Peyer's patch (tissue), 4 donors: ENCODE measurements at regions not wholly inside any gene's neighbourhood (a gene's known extent, or its start where the extent isn't known, plus 50 kb on each side); places are given as distances from the start of the nearest gene placed in this dataset.
"Not testable (repeated sequence)": the region's sequence is repeated elsewhere in the genome, so short reads cannot be mapped to it uniquely, and the experiment has no call there.

ENCODE experiments used
- DNase-seq, 3 donors: peaks; one replicate each; pipeline ENCODE4 v3.0.0-alpha.2; 2017 to 2019
- H3K27ac ChIP-seq, 4 donors: fragments of 200-600 bp; sonication (generic); one replicate each; pipeline ENCODE4 v1.5.1; 2016 to 2019
- H3K27me3 ChIP-seq, 2 donors: fragments of 200-600 bp; sonication (generic); one replicate each; pipeline ENCODE4 v1.5.1; 2019
- H3K36me3 ChIP-seq, 3 donors: fragments of 200-600 bp; sonication (generic); one replicate each; pipeline ENCODE4 v1.5.1; 2016 to 2019
- H3K4me1 ChIP-seq, 4 donors: fragments of 200-600 bp; sonication (generic); one replicate each; pipeline ENCODE4 v1.5.1; 2016 to 2019
- H3K4me3 ChIP-seq, 4 donors: fragments of 200-600 bp; sonication (generic); 1 replicate in 3 of 4; 2 replicates in 1 of 4; pipeline ENCODE4 v1.5.1; 2016 to 2019; ENCODE audit warnings: mild to moderate bottlenecking in 1 of 4
- H3K9me3 ChIP-seq, 4 donors: fragments of 200-600 bp; sonication (generic); one replicate each; pipeline ENCODE4 v1.5.1; 2016 to 2019; ENCODE audit warnings: mild to moderate bottlenecking in 1 of 4
- CTCF ChIP-seq, 6 experiments: fragments of 450-650 bp in 4 of 6; fragments of 200-600 bp in 2 of 6; sonication (generic) in 1 of 6; IDR thresholded peaks; one replicate each; pipeline ENCODE4 v1.5.1; 2017 to 2019; ENCODE audit warnings: antibody characterized with exemption in 6 of 6, mild to moderate bottlenecking in 3 of 6, moderate library complexity in 1 of 6
- POLR2A ChIP-seq, 2 donors: fragments of 450-650 bp; IDR thresholded peaks; one replicate each; pipeline ENCODE4 v1.5.1; 2017; ENCODE audit warnings: antibody characterized with exemption in 2 of 2, mild to moderate bottlenecking in 2 of 2, moderate library complexity in 2 of 2

- Histone ChIP-seq H3K27me3 (no peaks in the 10 kb centered on the region), H3K4me3 (no peak overlapping the region), H3K36me3 (no peaks in the 10 kb centered on the region), H3K4me1 (no peaks in the 10 kb centered on the region), H3K27ac (no peak overlapping the region), H3K9me3 (peaks cover 0 to 7% (median under 1%) of the 10 kb centered on the region in 4 donors)
- TF ChIP-seq POLR2A (IDR thresholded peaks at IDR 0.05) (no peak), CTCF (IDR thresholded peaks at IDR 0.05) (no peak)
- DNase-seq, result no peak
Observed at GRCh38 chr7:115211171-115211570, 289.3 kb downstream of the MDFIC start.

DNA sequence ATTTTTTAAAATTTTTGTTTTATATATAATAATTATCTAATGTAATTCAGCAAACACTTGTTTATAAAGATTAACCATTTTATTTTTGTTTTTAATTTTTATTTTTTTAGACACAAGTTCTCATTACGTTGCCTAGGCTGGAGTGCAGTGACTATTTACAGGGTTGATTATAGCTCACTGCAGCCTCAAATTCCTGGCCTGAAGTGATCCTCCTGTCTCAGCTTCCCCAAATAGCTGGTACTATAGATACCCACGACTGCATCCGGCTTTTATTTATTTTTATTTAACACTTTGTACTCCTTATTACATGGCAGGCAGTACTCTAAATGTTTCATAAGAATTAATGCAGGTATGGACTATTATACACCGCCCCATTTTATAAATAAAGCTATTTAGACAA is 288.7 kb downstream of the MDFIC start:
- Histone ChIP-seq H3K36me3 (no peaks in the 10 kb centered on the region), H3K4me1 (no peaks in the 10 kb centered on the region), H3K9me3 (peaks cover 0 to 9% (median 3%) of the 10 kb centered on the region in 4 donors), H3K27ac (no peak overlapping the region), H3K27me3 (no peaks in the 10 kb centered on the region), H3K4me3 (no peak overlapping the region)
- no peak for DNase-seq
- no peak for TF ChIP-seq POLR2A (IDR thresholded peaks at IDR 0.05)
- no peak for TF ChIP-seq CTCF (IDR thresholded peaks at IDR 0.05)

GRCh38 chr7:115208710-115209560 is 287.0 kb downstream of the MDFIC start:
- DNase-seq, result no peak
- TF ChIP-seq POLR2A (IDR thresholded peaks at IDR 0.05) (no peak), CTCF (IDR thresholded peaks at IDR 0.05) (no peak)
- H3K27me3 ChIP-seq, result no peaks in the 10 kb centered on the region
- H3K36me3 ChIP-seq, result no peaks in the 10 kb centered on the region
- no peak overlapping the region for H3K27ac ChIP-seq
- H3K4me3 ChIP-seq, result no peak overlapping the region
- H3K9me3 ChIP-seq, result peaks cover 0 to 9% (median 3%) of the 10 kb centered on the region in 4 donors
- no peaks in the 10 kb centered on the region for H3K4me1 ChIP-seq

GRCh38 chr7:115206374-115206773 is 284.5 kb downstream of the MDFIC start:
- H3K4me1 ChIP-seq, H3K9me3 ChIP-seq, H3K4me3 ChIP-seq, H3K27me3 ChIP-seq, DNase-seq, H3K27ac ChIP-seq, H3K36me3 ChIP-seq: not testable (repeated sequence)

- H3K4me3 ChIP-seq, result no peak overlapping the region
- H3K4me1 ChIP-seq, result no peaks in the 10 kb centered on the region
- no peaks in the 10 kb centered on the region for H3K9me3 ChIP-seq
- H3K27ac ChIP-seq, result no peak overlapping the region
- H3K27me3 ChIP-seq, result no peaks in the 10 kb centered on the region
- no peaks in the 10 kb centered on the region for H3K36me3 ChIP-seq
- DNase-seq, result no peak
- TF ChIP-seq POLR2A (IDR thresholded peaks at IDR 0.05) (no peak), CTCF (IDR thresholded peaks at IDR 0.05) (no peak)
Observed at GRCh38 chr7:115198143-115198542, 276.2 kb downstream of the MDFIC start.

DNA sequence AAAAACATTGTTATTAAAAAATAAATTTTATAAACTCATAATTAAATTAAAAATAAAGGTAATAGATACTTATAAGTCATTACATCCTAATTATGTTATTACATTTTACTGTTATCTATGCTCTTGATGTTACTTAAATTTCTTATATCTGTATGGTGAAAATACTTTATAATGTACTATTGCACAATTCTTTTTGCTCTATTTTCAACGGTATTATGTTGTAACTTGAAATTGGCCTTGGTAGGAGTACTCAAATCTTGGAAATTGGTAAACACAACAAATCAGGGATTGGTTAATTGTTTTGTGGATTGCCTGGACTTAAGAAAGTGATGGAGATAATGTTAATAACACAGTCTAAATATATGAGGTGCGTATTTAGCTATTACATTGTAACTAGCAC is 273.3 kb downstream of the MDFIC start:
- DNase-seq, result no peak
- no peak overlapping the region for H3K4me3 ChIP-seq
- no peaks in the 10 kb centered on the region for H3K4me1 ChIP-seq
- H3K36me3 ChIP-seq, result no peaks in the 10 kb centered on the region
- no peak overlapping the region for H3K27ac ChIP-seq
- H3K27me3 ChIP-seq, result no peaks in the 10 kb centered on the region
- TF ChIP-seq CTCF (IDR thresholded peaks at IDR 0.05) (no peak), POLR2A (IDR thresholded peaks at IDR 0.05) (no peak)
- no peaks in the 10 kb centered on the region for H3K9me3 ChIP-seq
